Rectal smooth muscle tissue (tissue), 1 donor: ENCODE measurements at regions not wholly inside any gene's neighbourhood (a gene's known extent, or its start where the extent isn't known, plus 50 kb on each side); places are given as distances from the start of the nearest gene placed in this dataset.

Experiments
- H3K27ac ChIP-seq: one replicate; pipeline ENCODE4 v1.7.0; 2013; ENCODE audit warnings: low read depth, low read length, inconsistent platforms
- H3K27me3 ChIP-seq: one replicate; pipeline ENCODE4 v1.7.0; 2013; ENCODE audit warnings: low read length; ENCODE audit not compliant: control insufficient read depth, insufficient read depth
- H3K36me3 ChIP-seq: one replicate; pipeline ENCODE4 v1.7.0; 2013; ENCODE audit warnings: low read length; ENCODE audit not compliant: control insufficient read depth, insufficient read depth
- H3K4me1 ChIP-seq: one replicate; pipeline ENCODE4 v1.7.0; 2013; ENCODE audit warnings: low read length; ENCODE audit not compliant: control insufficient read depth, insufficient read depth
- H3K4me3 ChIP-seq: one replicate; pipeline ENCODE4 v1.7.0; 2013; ENCODE audit warnings: low read length
- H3K9ac ChIP-seq: one replicate; pipeline ENCODE4 v1.7.0; 2013; ENCODE audit warnings: low read length

DNA sequence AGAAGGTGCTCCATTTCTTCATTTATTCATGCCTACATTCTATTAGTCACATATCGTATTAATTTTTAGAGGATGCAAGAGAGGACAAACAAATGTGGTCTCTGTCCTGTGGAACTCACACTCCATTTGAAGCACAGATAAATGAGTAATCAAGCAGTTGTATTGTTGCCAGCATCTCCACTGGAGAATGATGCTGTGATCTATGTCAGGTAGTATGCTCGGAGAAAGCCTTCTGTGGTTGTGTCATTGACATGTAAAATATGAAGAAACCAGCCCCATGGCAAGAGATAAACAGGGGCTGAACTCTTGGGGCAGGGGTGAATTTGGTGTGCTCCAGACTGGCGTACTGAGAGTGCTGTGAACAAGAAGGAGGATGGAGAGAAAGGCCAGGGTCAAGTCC, 101.2 kb downstream of the FASLG start:
- H3K9ac ChIP-seq, result no peak overlapping the region
- no peaks in the 10 kb centered on the region for H3K27me3 ChIP-seq
- H3K36me3 ChIP-seq, result no peaks in the 10 kb centered on the region
- no peak overlapping the region for H3K4me3 ChIP-seq
- H3K27ac ChIP-seq, result no peak overlapping the region
- H3K4me1 ChIP-seq, result no peaks in the 10 kb centered on the region

DNA sequence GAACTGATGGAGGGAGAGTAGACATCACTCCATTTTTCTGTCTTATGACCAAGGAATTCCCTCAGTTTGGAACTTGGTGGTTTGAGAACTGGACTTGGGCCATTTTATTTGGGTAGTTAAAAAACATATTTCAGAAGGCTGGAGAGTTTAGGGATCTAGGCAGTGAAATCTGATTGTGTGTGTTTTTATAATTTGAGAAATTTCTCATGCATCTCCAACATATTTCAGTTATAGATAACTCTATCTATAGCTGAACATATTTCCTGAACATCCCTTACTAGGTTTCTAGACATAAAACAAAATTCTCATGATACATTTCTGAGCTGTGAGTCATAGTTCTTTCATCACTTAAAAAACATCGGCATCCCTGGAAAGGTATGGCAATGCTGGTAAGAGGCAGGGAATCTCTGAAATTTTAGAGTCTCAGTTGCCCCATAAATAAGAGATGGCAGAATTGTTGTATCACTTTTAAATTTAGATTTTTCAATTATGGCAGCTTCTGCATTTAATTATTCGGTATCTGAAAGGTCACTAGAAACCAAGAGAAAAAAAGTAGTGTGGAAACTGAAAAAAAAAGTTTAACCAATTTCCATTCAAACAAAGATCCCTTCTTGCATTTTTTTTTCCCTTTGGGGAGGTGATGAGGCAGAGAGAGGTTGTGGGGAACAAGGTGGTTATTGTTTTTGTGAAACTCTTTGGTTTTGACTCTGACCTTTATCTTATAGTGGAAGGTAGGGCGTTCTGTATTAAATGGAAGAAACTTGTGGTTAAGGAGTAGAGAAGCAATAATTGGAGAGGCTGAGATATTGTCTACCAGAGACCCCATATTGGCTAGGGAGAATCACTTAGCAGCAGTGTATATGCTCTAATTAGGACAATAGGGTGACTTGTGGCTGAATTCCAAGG, 102.9 kb downstream of the FASLG start:
- Histone ChIP-seq H3K4me1 (no peaks in the 10 kb centered on the region), H3K36me3 (no peaks in the 10 kb centered on the region), H3K4me3 (no peak overlapping the region), H3K27me3 (no peaks in the 10 kb centered on the region), H3K27ac (no peak overlapping the region), H3K9ac (no peak overlapping the region)

DNA sequence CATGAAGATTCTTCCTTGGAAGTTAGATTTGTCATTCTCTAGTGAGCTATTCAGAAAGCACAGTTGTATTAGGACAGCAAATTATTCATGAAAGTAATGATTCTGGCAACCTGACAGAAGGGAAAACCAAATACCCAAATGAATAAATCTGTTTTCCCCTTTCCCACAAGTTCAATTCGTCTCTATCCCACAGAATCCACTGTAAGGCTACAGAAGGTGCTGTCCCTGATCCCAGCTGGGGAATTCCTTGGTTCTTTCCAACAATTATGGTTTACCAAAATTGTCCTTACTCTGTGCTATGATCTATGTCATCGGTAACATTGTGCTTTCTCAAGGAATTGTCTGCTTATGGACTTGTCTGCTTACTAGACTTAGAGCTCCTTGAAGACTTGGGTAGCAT, 104.2 kb downstream of the FASLG start:
- H3K36me3 ChIP-seq, result no peaks in the 10 kb centered on the region
- H3K4me3 ChIP-seq, result no peak overlapping the region
- no peak overlapping the region for H3K27ac ChIP-seq
- no peaks in the 10 kb centered on the region for H3K4me1 ChIP-seq
- H3K27me3 ChIP-seq, result no peaks in the 10 kb centered on the region
- no peak overlapping the region for H3K9ac ChIP-seq

DNA sequence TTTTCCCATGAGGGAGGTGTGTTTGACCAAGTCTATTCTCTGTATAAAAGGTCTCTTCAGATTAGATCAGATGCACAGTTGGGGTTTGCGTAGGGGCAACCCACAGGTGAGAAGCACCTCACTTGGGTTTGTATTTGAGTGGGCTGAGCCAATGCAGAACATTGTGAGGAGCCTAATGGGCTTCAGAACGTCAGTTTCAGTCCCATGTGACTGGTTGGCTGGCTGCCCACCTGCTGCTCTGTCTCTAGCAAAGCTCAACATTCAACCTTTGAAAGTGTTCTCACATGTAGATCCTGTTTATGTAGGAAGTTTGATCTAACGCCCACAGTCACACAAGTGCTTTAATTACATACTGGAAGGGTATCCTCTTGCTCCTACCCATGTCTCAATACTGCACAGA, 105.5 kb downstream of the FASLG start:
- no peaks in the 10 kb centered on the region for H3K4me1 ChIP-seq
- H3K27me3 ChIP-seq, result no peaks in the 10 kb centered on the region
- H3K27ac ChIP-seq, result no peak overlapping the region
- H3K36me3 ChIP-seq, result no peaks in the 10 kb centered on the region
- no peak overlapping the region for H3K4me3 ChIP-seq
- no peak overlapping the region for H3K9ac ChIP-seq

DNA sequence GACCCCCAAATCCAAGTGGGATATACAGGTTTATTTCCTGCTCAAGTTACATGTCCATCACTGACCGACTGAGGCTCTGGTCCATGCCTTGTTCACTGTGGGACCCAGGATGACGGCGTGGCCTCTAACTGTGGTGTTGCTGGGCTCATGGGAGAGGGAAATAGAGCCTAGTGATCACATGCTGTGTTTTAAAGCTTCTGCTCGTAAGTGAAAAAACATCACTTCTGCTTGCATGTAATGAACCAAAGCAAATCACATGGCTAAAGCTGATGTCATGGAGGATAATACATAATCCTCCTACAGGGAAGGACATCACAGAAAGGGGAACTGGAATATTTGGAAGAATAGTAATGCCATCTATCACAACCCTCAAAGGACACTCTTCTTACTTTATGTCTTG, 107.6 kb downstream of the FASLG start:
- Histone ChIP-seq H3K9ac (no peak overlapping the region), H3K27me3 (no peaks in the 10 kb centered on the region), H3K4me1 (no peaks in the 10 kb centered on the region), H3K4me3 (no peak overlapping the region), H3K27ac (no peak overlapping the region), H3K36me3 (no peaks in the 10 kb centered on the region)

DNA sequence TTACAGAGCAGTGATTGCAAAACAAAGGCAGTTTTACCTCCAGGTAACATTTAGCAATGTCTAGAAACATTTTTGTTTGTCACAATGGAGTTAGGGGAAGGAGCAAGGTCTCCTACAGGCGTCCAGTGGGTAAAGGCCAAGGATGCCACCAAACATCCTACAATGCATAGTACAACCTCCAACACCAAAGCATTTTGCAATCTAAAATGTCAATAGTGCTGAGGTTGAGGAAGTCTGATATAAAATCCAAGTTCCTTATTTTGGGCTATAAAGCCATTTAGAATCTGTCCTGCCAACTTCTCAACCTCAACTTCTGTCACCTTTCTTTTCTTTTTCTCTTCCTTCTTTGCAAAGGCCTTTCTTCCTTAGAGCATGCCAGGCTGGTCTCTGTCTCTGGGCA, 111.2 kb downstream of the FASLG start:
- Histone ChIP-seq H3K27ac (no peak overlapping the region), H3K9ac (no peak overlapping the region), H3K36me3 (no peaks in the 10 kb centered on the region), H3K4me1 (no peaks in the 10 kb centered on the region), H3K4me3 (no peak overlapping the region), H3K27me3 (no peaks in the 10 kb centered on the region)

GRCh38 chr1:172774561-172774960, 115.7 kb downstream of the FASLG start:
- no peak overlapping the region for H3K27ac ChIP-seq
- no peaks in the 10 kb centered on the region for H3K27me3 ChIP-seq

GRCh38 chr1:172775606-172776005, 116.7 kb downstream of the FASLG start:
- Histone ChIP-seq H3K27me3 (no peaks in the 10 kb centered on the region), H3K4me1 (no peaks in the 10 kb centered on the region), H3K36me3 (no peaks in the 10 kb centered on the region), H3K4me3 (no peak overlapping the region), H3K27ac (no peak overlapping the region), H3K9ac (no peak overlapping the region)

More at GRCh38 chr1:172774561-172774960, 115.7 kb downstream of the FASLG start:
- no peaks in the 10 kb centered on the region for H3K4me1 ChIP-seq
- H3K36me3 ChIP-seq, result no peaks in the 10 kb centered on the region
- H3K9ac ChIP-seq, result no peak overlapping the region
- H3K4me3 ChIP-seq, result no peak overlapping the region

GRCh38 chr1:172776071-172776470, 117.2 kb downstream of the FASLG start:
- Histone ChIP-seq H3K27ac (no peak overlapping the region), H3K4me1 (no peaks in the 10 kb centered on the region), H3K36me3 (no peaks in the 10 kb centered on the region), H3K9ac (no peak overlapping the region), H3K27me3 (no peaks in the 10 kb centered on the region), H3K4me3 (no peak overlapping the region)

DNA sequence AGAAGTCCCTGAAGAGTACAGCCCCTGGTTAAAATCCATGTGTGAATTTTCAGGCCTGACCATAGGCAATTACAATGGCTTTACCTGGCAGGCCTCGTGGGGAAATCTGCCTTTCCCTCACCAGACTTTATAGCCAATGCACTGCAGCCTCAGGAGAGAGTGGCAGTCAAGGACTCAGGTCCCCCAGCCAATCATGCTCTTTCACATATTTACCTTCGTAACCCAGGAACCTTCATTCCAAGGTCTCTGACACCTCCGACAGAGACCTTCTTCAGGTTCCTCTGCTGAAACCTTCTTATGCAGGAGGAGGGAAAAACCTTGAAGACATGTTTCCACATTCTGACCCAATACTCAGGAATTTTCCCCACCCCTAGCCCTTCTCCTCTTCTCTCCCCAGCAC, 118.9 kb downstream of the FASLG start:
- H3K27me3 ChIP-seq, result no peaks in the 10 kb centered on the region
- H3K4me1 ChIP-seq, result no peaks in the 10 kb centered on the region
- no peak overlapping the region for H3K9ac ChIP-seq
- H3K36me3 ChIP-seq, result no peaks in the 10 kb centered on the region
- no peak overlapping the region for H3K4me3 ChIP-seq
- no peak overlapping the region for H3K27ac ChIP-seq

GRCh38 chr1:172778456-172779455, 119.9 kb downstream of the FASLG start:
- H3K4me3 ChIP-seq, result no peak overlapping the region
- no peaks in the 10 kb centered on the region for H3K27me3 ChIP-seq
- H3K9ac ChIP-seq, result no peak overlapping the region
- no peak overlapping the region for H3K27ac ChIP-seq
- no peaks in the 10 kb centered on the region for H3K4me1 ChIP-seq
- no peaks in the 10 kb centered on the region for H3K36me3 ChIP-seq

GRCh38 chr1:172779491-172779890, 120.6 kb downstream of the FASLG start:
- no peak overlapping the region for H3K27ac ChIP-seq
- H3K36me3 ChIP-seq, result no peaks in the 10 kb centered on the region
- no peaks in the 10 kb centered on the region for H3K27me3 ChIP-seq
- H3K4me3 ChIP-seq, result no peak overlapping the region
- H3K4me1 ChIP-seq, result no peaks in the 10 kb centered on the region
- no peak overlapping the region for H3K9ac ChIP-seq
